Ascending aorta (tissue), 2 donors: ENCODE measurements at regions not wholly inside any gene's neighbourhood (a gene's known extent, or its start where the extent isn't known, plus 50 kb on each side); places are given as distances from the start of the nearest gene placed in this dataset.

Experiments used
- DNase-seq, 2 donors: peaks; one replicate each; pipeline ENCODE4 v3.0.0-alpha.2; 2019; ENCODE audit warnings: low spot score in 2 of 2
- H3K27ac ChIP-seq, 2 donors: fragments of 200-600 bp; sonication (generic); one replicate each; pipeline ENCODE4 v1.5.1; 2016 to 2017; ENCODE audit warnings: mild to moderate bottlenecking in 1 of 2
- H3K27me3 ChIP-seq: fragments of 200-600 bp; sonication (generic); one replicate; pipeline ENCODE4 v1.5.1; 2017
- H3K36me3 ChIP-seq, 2 donors: fragments of 200-600 bp; sonication (generic); one replicate each; pipeline ENCODE4 v1.5.1; 2016
- H3K4me1 ChIP-seq, 2 donors: fragments of 200-600 bp; sonication (generic); one replicate each; pipeline ENCODE4 v1.5.1; 2016 to 2017; ENCODE audit warnings: mild to moderate bottlenecking in 1 of 2
- H3K4me3 ChIP-seq, 2 donors: fragments of 200-600 bp; sonication (generic); one replicate each; pipeline ENCODE4 v1.5.1; 2016 to 2017; ENCODE audit warnings: mild to moderate bottlenecking in 1 of 2
- H3K9me3 ChIP-seq, 2 donors: fragments of 200-600 bp; sonication (generic); one replicate each; pipeline ENCODE4 v1.5.1; 2016
- intact Hi-C: fragments of 100-400 bp; cut with DNase I; formaldehyde crosslinking; loops from one replicate; pipeline ENCODE4 v1.15.1; 2023
- TF ChIP-seq, protein P1 (sequence below), 3 experiments: fragments of 200-600 bp in 2 of 3; fragments of 450-650 bp in 1 of 3; sonication (generic) in 2 of 3; IDR thresholded peaks; one replicate each; pipeline ENCODE4 v1.5.1; 2016 to 2019; ENCODE audit warnings: antibody characterized with exemption in 3 of 3, mild to moderate bottlenecking in 1 of 3, moderate library complexity in 1 of 3

- no peak overlapping the region for H3K27ac ChIP-seq
- TF ChIP-seq, protein P1, sequence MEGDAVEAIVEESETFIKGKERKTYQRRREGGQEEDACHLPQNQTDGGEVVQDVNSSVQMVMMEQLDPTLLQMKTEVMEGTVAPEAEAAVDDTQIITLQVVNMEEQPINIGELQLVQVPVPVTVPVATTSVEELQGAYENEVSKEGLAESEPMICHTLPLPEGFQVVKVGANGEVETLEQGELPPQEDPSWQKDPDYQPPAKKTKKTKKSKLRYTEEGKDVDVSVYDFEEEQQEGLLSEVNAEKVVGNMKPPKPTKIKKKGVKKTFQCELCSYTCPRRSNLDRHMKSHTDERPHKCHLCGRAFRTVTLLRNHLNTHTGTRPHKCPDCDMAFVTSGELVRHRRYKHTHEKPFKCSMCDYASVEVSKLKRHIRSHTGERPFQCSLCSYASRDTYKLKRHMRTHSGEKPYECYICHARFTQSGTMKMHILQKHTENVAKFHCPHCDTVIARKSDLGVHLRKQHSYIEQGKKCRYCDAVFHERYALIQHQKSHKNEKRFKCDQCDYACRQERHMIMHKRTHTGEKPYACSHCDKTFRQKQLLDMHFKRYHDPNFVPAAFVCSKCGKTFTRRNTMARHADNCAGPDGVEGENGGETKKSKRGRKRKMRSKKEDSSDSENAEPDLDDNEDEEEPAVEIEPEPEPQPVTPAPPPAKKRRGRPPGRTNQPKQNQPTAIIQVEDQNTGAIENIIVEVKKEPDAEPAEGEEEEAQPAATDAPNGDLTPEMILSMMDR (IDR thresholded peaks at IDR 0.05): no peak
- H3K4me1 ChIP-seq: no peaks in the 10 kb centered on the region
- no peak for DNase-seq
- no peak overlapping the region for H3K4me3 ChIP-seq
- no peaks in the 10 kb centered on the region for H3K27me3 ChIP-seq
- intact Hi-C loops: no loop called here
- no peaks in the 10 kb centered on the region for H3K9me3 ChIP-seq
- H3K36me3 ChIP-seq: no peaks in the 10 kb centered on the region
Measured at GRCh38 chr1:163897412-163898155, 575.8 kb downstream of the NUF2 start.

DNA sequence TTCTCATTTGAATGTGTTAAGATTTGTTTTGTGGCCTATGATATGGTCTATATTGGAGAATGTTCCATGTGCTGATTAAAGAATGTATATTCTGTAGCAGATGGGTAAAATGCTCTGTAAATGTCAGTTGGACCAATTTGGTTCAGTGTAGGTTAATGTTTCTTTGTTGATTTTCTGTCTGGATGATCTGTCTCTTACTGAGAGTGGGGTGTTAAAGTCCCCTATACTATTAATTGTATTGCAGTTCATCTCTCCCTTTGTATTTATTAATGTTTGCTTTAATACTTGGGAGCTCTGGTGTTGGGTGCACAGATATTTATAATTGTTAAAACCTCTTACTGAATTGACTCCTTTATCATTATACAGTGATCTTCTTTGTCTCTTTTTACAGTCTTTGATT is 584.5 kb downstream of the NUF2 start:
- H3K27me3 ChIP-seq: no peaks in the 10 kb centered on the region
- DNase-seq: no peak
- H3K4me3 ChIP-seq: no peak overlapping the region
- TF ChIP-seq, protein P1 (IDR thresholded peaks at IDR 0.05): no peak
- H3K27ac ChIP-seq: no peak overlapping the region
- no peaks in the 10 kb centered on the region for H3K4me1 ChIP-seq
- no peaks in the 10 kb centered on the region for H3K36me3 ChIP-seq
- peaks cover 0 to 11% of the 10 kb centered on the region in 2 donors for H3K9me3 ChIP-seq
- intact Hi-C loops: no loop called here

DNA sequence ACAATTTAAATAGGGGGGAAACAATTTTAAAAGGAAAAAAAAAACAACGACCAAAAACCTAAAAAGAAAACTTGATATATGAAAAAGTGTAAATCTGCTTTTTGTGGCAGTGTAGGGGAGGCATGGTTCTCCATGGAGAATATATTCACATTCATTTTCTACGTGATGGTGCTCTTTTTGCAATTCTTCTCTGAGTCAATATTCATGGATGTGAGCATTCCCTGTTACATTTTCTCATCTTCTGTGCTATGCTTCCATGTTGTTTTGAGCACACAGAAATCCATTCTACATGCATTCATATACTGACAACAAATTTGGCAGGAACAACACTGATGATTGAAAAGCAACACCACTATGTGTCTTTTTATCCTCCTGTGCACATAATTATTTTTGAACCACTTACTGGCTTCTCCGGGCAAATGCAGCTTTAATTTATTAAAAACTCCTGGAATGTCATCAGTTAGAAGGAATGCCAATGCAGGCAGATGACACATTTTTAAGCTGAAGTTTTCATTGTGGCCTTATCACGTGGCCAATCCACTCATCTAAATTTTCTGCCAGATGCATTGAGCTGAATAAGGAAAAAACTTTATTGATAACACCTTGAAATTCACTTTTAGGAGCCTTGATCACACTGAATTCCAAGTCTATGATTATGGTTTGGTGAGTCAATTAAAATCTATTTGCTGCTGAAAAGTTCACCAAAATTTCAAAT is 590.6 kb downstream of the NUF2 start:
- intact Hi-C loops: no loop called here
- DNase-seq: no peak
- Histone ChIP-seq H3K27me3 (no peaks in the 10 kb centered on the region), H3K36me3 (no peaks in the 10 kb centered on the region), H3K27ac (no peak overlapping the region), H3K9me3 (peaks cover 0 to 11% of the 10 kb centered on the region in 2 donors), H3K4me1 (no peaks in the 10 kb centered on the region), H3K4me3 (no peak overlapping the region)
- TF ChIP-seq, protein P1 (IDR thresholded peaks at IDR 0.05): no peak

GRCh38 chr1:163914785-163915413 is 593.1 kb downstream of the NUF2 start:
- H3K36me3 ChIP-seq: no peaks in the 10 kb centered on the region
- intact Hi-C loops: no loop called here
- DNase-seq: no peak
- no peak overlapping the region for H3K27ac ChIP-seq
- no peak overlapping the region for H3K4me3 ChIP-seq
- no peaks in the 10 kb centered on the region for H3K9me3 ChIP-seq
- H3K27me3 ChIP-seq: no peaks in the 10 kb centered on the region
- TF ChIP-seq, protein P1 (IDR thresholded peaks at IDR 0.05): no peak
- no peaks in the 10 kb centered on the region for H3K4me1 ChIP-seq

- Histone ChIP-seq H3K27me3 (no peaks in the 10 kb centered on the region), H3K36me3 (no peaks in the 10 kb centered on the region), H3K9me3 (no peaks in the 10 kb centered on the region), H3K4me1 (no peaks in the 10 kb centered on the region), H3K4me3 (no peak overlapping the region), H3K27ac (no peak overlapping the region)
- TF ChIP-seq, protein P1 (IDR thresholded peaks at IDR 0.05): no peak
- DNase-seq: no peak
- intact Hi-C loops: no loop called here
Measured at GRCh38 chr1:163922743-163923201, 601.0 kb downstream of the NUF2 start.
